ENCODE measurements at regions not wholly inside any gene's neighbourhood (a gene's known extent, or its start where the extent isn't known, plus 50 kb on each side); places are given as distances from the start of the nearest gene placed in this dataset.

GRCh38 chr2:22189893-22190480 lies 1066.2 kb downstream of the TDRD15 start:
- Histone ChIP-seq H3K36me3 (ENCODE audit: insufficient read depth, low read length) (no peaks in the 10 kb centered on the region), H3K9me2 (replicated peaks; ENCODE audit: insufficient read depth, low read length) (no peaks in the 10 kb centered on the region)
- DNase-seq: no peak

GRCh38 chr2:22194218-22194617 lies 1070.5 kb downstream of the TDRD15 start:
- Histone ChIP-seq H3K27ac (ENCODE audit: low read length) (no peak overlapping the region), H2AFZ (ENCODE audit: low read length) (no peak overlapping the region), H3K9me2 (replicated peaks; ENCODE audit: insufficient read depth, low read length) (no peaks in the 10 kb centered on the region), H4K20me1 (ENCODE audit: insufficient read depth, low read depth, low read length) (no peaks in the 10 kb centered on the region), H3K36me3 (ENCODE audit: insufficient read depth, low read length) (no peaks in the 10 kb centered on the region), H3K9me3 (ENCODE audit: low read length) (no peaks in the 10 kb centered on the region), H3K79me2 (ENCODE audit: low read length) (no peaks in the 10 kb centered on the region), H3K4me1 (ENCODE audit: low read length) (no peaks in the 10 kb centered on the region), H3K9ac (ENCODE audit: low read length) (no peak overlapping the region), H3K4me2 (ENCODE audit: low read depth, low read length, poor library complexity, severe bottlenecking) (no peak overlapping the region), H3K27me3 (ENCODE audit: low read length) (no peaks in the 10 kb centered on the region), H3K4me3 (ENCODE audit: low read length) (no peak overlapping the region)
- no peak for DNase-seq

More at GRCh38 chr2:22189893-22190480, 1066.2 kb downstream of the TDRD15 start:
- Histone ChIP-seq H3K9me3 (ENCODE audit: low read length) (no peaks in the 10 kb centered on the region), H3K27ac (ENCODE audit: low read length) (no peak overlapping the region), H3K79me2 (ENCODE audit: low read length) (no peaks in the 10 kb centered on the region), H3K4me3 (ENCODE audit: low read length) (no peak overlapping the region), H3K9ac (ENCODE audit: low read length) (no peak overlapping the region), H3K4me2 (ENCODE audit: low read depth, low read length, poor library complexity, severe bottlenecking) (no peak overlapping the region), H3K4me1 (ENCODE audit: low read length) (no peaks in the 10 kb centered on the region), H2AFZ (ENCODE audit: low read length) (no peak overlapping the region), H3K27me3 (ENCODE audit: low read length) (no peaks in the 10 kb centered on the region), H4K20me1 (ENCODE audit: insufficient read depth, low read depth, low read length) (no peaks in the 10 kb centered on the region)

GRCh38 chr2:22196806-22197205 lies 1073.0 kb downstream of the TDRD15 start:
- Histone ChIP-seq H2AFZ (ENCODE audit: low read length) (no peak overlapping the region), H3K9me2 (replicated peaks; ENCODE audit: insufficient read depth, low read length) (no peaks in the 10 kb centered on the region), H3K79me2 (ENCODE audit: low read length) (no peaks in the 10 kb centered on the region), H3K27ac (ENCODE audit: low read length) (no peak overlapping the region), H3K4me3 (ENCODE audit: low read length) (no peak overlapping the region), H3K4me2 (ENCODE audit: low read depth, low read length, poor library complexity, severe bottlenecking) (no peak overlapping the region), H3K36me3 (ENCODE audit: insufficient read depth, low read length) (no peaks in the 10 kb centered on the region), H3K9me3 (ENCODE audit: low read length) (no peaks in the 10 kb centered on the region), H3K4me1 (ENCODE audit: low read length) (no peaks in the 10 kb centered on the region), H4K20me1 (ENCODE audit: insufficient read depth, low read depth, low read length) (no peaks in the 10 kb centered on the region), H3K9ac (ENCODE audit: low read length) (no peak overlapping the region), H3K27me3 (ENCODE audit: low read length) (no peaks in the 10 kb centered on the region)
- no peak for DNase-seq

GRCh38 chr2:22198381-22199283 lies 1074.9 kb downstream of the TDRD15 start:
- Histone ChIP-seq H3K27ac (ENCODE audit: low read length) (no peak overlapping the region), H3K4me3 (ENCODE audit: low read length) (no peak overlapping the region), H4K20me1 (ENCODE audit: insufficient read depth, low read depth, low read length) (no peaks in the 10 kb centered on the region), H3K27me3 (ENCODE audit: low read length) (no peaks in the 10 kb centered on the region), H3K9ac (ENCODE audit: low read length) (no peak overlapping the region), H3K4me2 (ENCODE audit: low read depth, low read length, poor library complexity, severe bottlenecking) (no peak overlapping the region), H3K36me3 (ENCODE audit: insufficient read depth, low read length) (no peaks in the 10 kb centered on the region), H3K9me2 (replicated peaks; ENCODE audit: insufficient read depth, low read length) (no peaks in the 10 kb centered on the region; the same call in 1 of the 2 replicates), H3K4me1 (ENCODE audit: low read length) (no peaks in the 10 kb centered on the region), H3K79me2 (ENCODE audit: low read length) (no peaks in the 10 kb centered on the region), H3K9me3 (ENCODE audit: low read length) (no peaks in the 10 kb centered on the region), H2AFZ (ENCODE audit: low read length) (no peak overlapping the region)
- no peak for DNase-seq

- Histone ChIP-seq H3K4me1 (ENCODE audit: low read length) (no peaks in the 10 kb centered on the region), H2AFZ (ENCODE audit: low read length) (no peak overlapping the region), H3K4me2 (ENCODE audit: low read depth, low read length, poor library complexity, severe bottlenecking) (no peak overlapping the region), H3K4me3 (ENCODE audit: low read length) (no peak overlapping the region), H3K79me2 (ENCODE audit: low read length) (no peaks in the 10 kb centered on the region), H3K36me3 (ENCODE audit: insufficient read depth, low read length) (no peaks in the 10 kb centered on the region), H3K27ac (ENCODE audit: low read length) (no peak overlapping the region), H3K9me2 (replicated peaks; ENCODE audit: insufficient read depth, low read length) (no peaks in the 10 kb centered on the region; the same call in 1 of the 2 replicates), H4K20me1 (ENCODE audit: insufficient read depth, low read depth, low read length) (no peaks in the 10 kb centered on the region), H3K27me3 (ENCODE audit: low read length) (no peaks in the 10 kb centered on the region), H3K9me3 (ENCODE audit: low read length) (no peaks in the 10 kb centered on the region), H3K9ac (ENCODE audit: low read length) (no peak overlapping the region)
- DNase-seq: no peak
Measured at GRCh38 chr2:22199994-22200393, 1076.2 kb downstream of the TDRD15 start.

- Histone ChIP-seq H3K9ac (ENCODE audit: low read length) (no peak overlapping the region), H3K9me3 (ENCODE audit: low read length) (no peaks in the 10 kb centered on the region), H2AFZ (ENCODE audit: low read length) (no peak overlapping the region), H3K4me1 (ENCODE audit: low read length) (no peaks in the 10 kb centered on the region), H3K4me2 (ENCODE audit: low read depth, low read length, poor library complexity, severe bottlenecking) (no peak overlapping the region), H4K20me1 (ENCODE audit: insufficient read depth, low read depth, low read length) (no peaks in the 10 kb centered on the region), H3K27me3 (ENCODE audit: low read length) (no peaks in the 10 kb centered on the region), H3K36me3 (ENCODE audit: insufficient read depth, low read length) (no peaks in the 10 kb centered on the region), H3K9me2 (replicated peaks; ENCODE audit: insufficient read depth, low read length) (no peaks in the 10 kb centered on the region), H3K27ac (ENCODE audit: low read length) (no peak overlapping the region), H3K4me3 (ENCODE audit: low read length) (no peak overlapping the region), H3K79me2 (ENCODE audit: low read length) (no peaks in the 10 kb centered on the region)
- DNase-seq: no peak
Measured at GRCh38 chr2:22209545-22209944, 1085.8 kb downstream of the TDRD15 start.

- DNase-seq: no peak
- Histone ChIP-seq H2AFZ (ENCODE audit: low read length) (no peak overlapping the region), H3K9me3 (ENCODE audit: low read length) (no peaks in the 10 kb centered on the region), H3K9me2 (replicated peaks; ENCODE audit: insufficient read depth, low read length) (no peaks in the 10 kb centered on the region), H3K36me3 (ENCODE audit: insufficient read depth, low read length) (no peaks in the 10 kb centered on the region), H3K4me2 (ENCODE audit: low read depth, low read length, poor library complexity, severe bottlenecking) (no peak overlapping the region), H3K4me1 (ENCODE audit: low read length) (no peaks in the 10 kb centered on the region), H3K4me3 (ENCODE audit: low read length) (no peak overlapping the region), H3K27me3 (ENCODE audit: low read length) (no peaks in the 10 kb centered on the region), H3K79me2 (ENCODE audit: low read length) (no peaks in the 10 kb centered on the region), H4K20me1 (ENCODE audit: insufficient read depth, low read depth, low read length) (no peaks in the 10 kb centered on the region), H3K27ac (ENCODE audit: low read length) (no peak overlapping the region), H3K9ac (ENCODE audit: low read length) (no peak overlapping the region)
Measured at GRCh38 chr2:22213237-22213636, 1089.5 kb downstream of the TDRD15 start.

GRCh38 chr2:22215517-22215916 lies 1091.7 kb downstream of the TDRD15 start:
- Histone ChIP-seq H3K9me3 (ENCODE audit: low read length) (no peaks in the 10 kb centered on the region), H3K4me1 (ENCODE audit: low read length) (no peaks in the 10 kb centered on the region), H4K20me1 (ENCODE audit: insufficient read depth, low read depth, low read length) (no peaks in the 10 kb centered on the region), H3K36me3 (ENCODE audit: insufficient read depth, low read length) (no peaks in the 10 kb centered on the region), H3K27me3 (ENCODE audit: low read length) (no peaks in the 10 kb centered on the region), H3K4me3 (ENCODE audit: low read length) (no peak overlapping the region), H3K27ac (ENCODE audit: low read length) (no peak overlapping the region), H3K4me2 (ENCODE audit: low read depth, low read length, poor library complexity, severe bottlenecking) (no peak overlapping the region), H2AFZ (ENCODE audit: low read length) (no peak overlapping the region), H3K9ac (ENCODE audit: low read length) (no peak overlapping the region), H3K9me2 (replicated peaks; ENCODE audit: insufficient read depth, low read length) (no peaks in the 10 kb centered on the region), H3K79me2 (ENCODE audit: low read length) (no peaks in the 10 kb centered on the region)
- DNase-seq: peak; percentile 45

Measured in Karpas-422 (cell line).